ENCODE measurements at regions not wholly inside any gene's neighbourhood (a gene's known extent, or its start where the extent isn't known, plus 50 kb on each side); places are given as distances from the start of the nearest gene placed in this dataset.

- no peak for DNase-seq (ENCODE audit: low read depth in 2 of 2)
Observed at GRCh38 chr20:41670631-41671030, 52.5 kb upstream of the CHD6 start.

GRCh38 chr20:41669708-41670263 lies 51.6 kb upstream of the CHD6 start:
- no peak for DNase-seq (ENCODE audit: low read depth in 2 of 2)

- no peak for DNase-seq (ENCODE audit: low read depth in 2 of 2)
Observed at GRCh38 chr20:41668057-41668749, 50.0 kb upstream of the CHD6 start.

Measured in activated CD4-positive, alpha-beta T cell treated with anti-CD3 and anti-CD28 coated beads for 24 hours (primary cell).